Loucy (cell line): ENCODE measurements at regions not wholly inside any gene's neighbourhood (a gene's known extent, or its start where the extent isn't known, plus 50 kb on each side); places are given as distances from the start of the nearest gene placed in this dataset.

Source experiments
- H2AFZ ChIP-seq: fragments of 200-600 bp; sonication (generic); 2 replicates; pipeline ENCODE4 v1.6.0; 2016; ENCODE audit warnings: antibody characterized with exemption, mild to moderate bottlenecking, low read length, moderate library complexity
- H3F3A ChIP-seq: fragments of 200-600 bp; 2 replicates; pipeline ENCODE4 v1.6.0; 2016; ENCODE audit warnings: antibody characterized with exemption, low read depth, mild to moderate bottlenecking
- H3K27me3 ChIP-seq: fragments of 200-600 bp; sonication (generic); 2 replicates; pipeline ENCODE4 v1.6.1; 2014; ENCODE audit warnings: low read length, mild to moderate bottlenecking; ENCODE audit not compliant: insufficient read depth, poor library complexity, severe bottlenecking
- H3K36me3 ChIP-seq: fragments of 200-600 bp; sonication (generic); 2 replicates; pipeline ENCODE4 v1.6.1; 2016; ENCODE audit warnings: low read length; ENCODE audit not compliant: insufficient read depth
- H3K4me1 ChIP-seq: fragments of 200-600 bp; sonication (generic); 2 replicates; pipeline ENCODE4 v1.5.1; 2014; ENCODE audit warnings: low read length, mild to moderate bottlenecking; ENCODE audit not compliant: insufficient read depth, poor library complexity, severe bottlenecking
- H3K4me2 ChIP-seq: fragments of 200-600 bp; sonication (generic); 2 replicates; pipeline ENCODE4 v1.6.0; 2014; ENCODE audit warnings: antibody characterized with exemption, low read length, low read depth, mild to moderate bottlenecking; ENCODE audit not compliant: poor library complexity, severe bottlenecking
- H3K4me3 ChIP-seq: fragments of 200-600 bp; sonication (generic); 2 replicates; pipeline ENCODE4 v1.5.1; 2014; ENCODE audit warnings: low read length, mild to moderate bottlenecking, mixed read lengths; ENCODE audit not compliant: poor library complexity, severe bottlenecking
- H3K79me2 ChIP-seq: fragments of 200-600 bp; sonication (generic); 2 replicates; pipeline ENCODE4 v1.6.1; 2014; ENCODE audit warnings: low read length; ENCODE audit not compliant: insufficient read depth
- H3K9ac ChIP-seq: fragments of 200-600 bp; sonication (generic); 2 replicates; pipeline ENCODE4 v1.6.0; 2014; ENCODE audit warnings: mild to moderate bottlenecking, low read depth, low read length, moderate library complexity; ENCODE audit not compliant: poor library complexity, severe bottlenecking
- H3K9me2 ChIP-seq: fragments of 200-600 bp; sonication (generic); replicated peaks from 2 replicates; pipeline ENCODE4 v1.6.1; 2016; ENCODE audit warnings: low read depth, low read length, mixed read lengths
- H3K9me3 ChIP-seq: fragments of 200-600 bp; sonication (generic); 2 replicates; pipeline ENCODE4 v1.6.1; 2014; ENCODE audit warnings: mild to moderate bottlenecking, antibody characterized with exemption, low read length, low read depth; ENCODE audit not compliant: insufficient read depth
- H4K20me1 ChIP-seq: fragments of 200-600 bp; sonication (generic); 2 replicates; pipeline ENCODE4 v1.6.0; 2014; ENCODE audit warnings: antibody characterized with exemption, low read length, mild to moderate bottlenecking; ENCODE audit not compliant: insufficient read depth, poor library complexity, severe bottlenecking
- EZH2phosphoT487 ChIP-seq: fragments of 200-600 bp; IDR thresholded peaks from 2 replicates; pipeline ENCODE4 v1.6.1; 2018; ENCODE audit warnings: antibody characterized with exemption, mild to moderate bottlenecking, moderate library complexity, borderline replicate concordance
- TF ChIP-seq, protein P1 (sequence below): fragments of 200-600 bp; sonication (generic); conservative IDR thresholded peaks from 2 replicates; pipeline ENCODE4 v1.5.1; 2014; ENCODE audit warnings: mild to moderate bottlenecking, antibody characterized with exemption, low read length

DNA sequence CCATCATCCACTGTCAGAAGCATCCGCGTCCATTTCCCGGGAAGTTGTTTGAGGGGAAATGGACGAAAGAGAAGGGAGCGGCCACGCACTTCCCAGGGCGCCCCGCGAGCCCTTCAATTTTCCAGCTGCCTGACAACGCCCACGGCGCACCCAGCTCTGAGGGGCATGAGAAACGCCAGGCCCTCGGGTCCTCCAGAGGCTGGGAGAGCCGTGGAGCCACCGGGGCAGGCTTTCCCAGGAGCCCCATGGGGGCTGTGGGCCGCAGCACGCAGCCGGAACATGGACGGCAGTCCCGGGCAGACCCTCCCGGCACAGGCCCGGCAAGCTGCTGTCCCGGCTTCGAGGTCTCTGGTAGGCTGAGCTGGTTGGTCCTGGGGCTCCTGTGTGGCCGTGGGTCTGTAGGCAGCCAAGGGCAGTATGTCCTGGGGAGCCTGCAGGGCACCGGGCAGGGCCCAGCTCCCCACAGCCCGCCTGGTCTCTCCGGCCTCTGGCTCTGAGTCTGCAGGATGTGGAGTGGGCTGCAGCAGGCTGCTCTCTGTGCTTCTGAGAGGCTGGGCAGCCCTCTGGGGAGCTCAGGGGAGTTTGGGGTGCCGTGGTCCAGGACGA, 115.2 kb downstream of the FAM53A start:
- Histone ChIP-seq H3K9ac (no peak overlapping the region), H3F3A (no peaks in the 10 kb centered on the region), H3K4me2 (no peak overlapping the region), H3K36me3 (no peaks in the 10 kb centered on the region), H4K20me1 (no peaks in the 10 kb centered on the region), H3K4me1 (no peaks in the 10 kb centered on the region), H3K27me3 (no peaks in the 10 kb centered on the region), H3K79me2 (no peaks in the 10 kb centered on the region), H3K9me3 (no peaks in the 10 kb centered on the region), H3K9me2 (no peaks in the 10 kb centered on the region), H3K4me3 (no peak overlapping the region), H2AFZ (no peak overlapping the region)
- TF ChIP-seq EZH2phosphoT487, result no peak
- TF ChIP-seq, protein P1, sequence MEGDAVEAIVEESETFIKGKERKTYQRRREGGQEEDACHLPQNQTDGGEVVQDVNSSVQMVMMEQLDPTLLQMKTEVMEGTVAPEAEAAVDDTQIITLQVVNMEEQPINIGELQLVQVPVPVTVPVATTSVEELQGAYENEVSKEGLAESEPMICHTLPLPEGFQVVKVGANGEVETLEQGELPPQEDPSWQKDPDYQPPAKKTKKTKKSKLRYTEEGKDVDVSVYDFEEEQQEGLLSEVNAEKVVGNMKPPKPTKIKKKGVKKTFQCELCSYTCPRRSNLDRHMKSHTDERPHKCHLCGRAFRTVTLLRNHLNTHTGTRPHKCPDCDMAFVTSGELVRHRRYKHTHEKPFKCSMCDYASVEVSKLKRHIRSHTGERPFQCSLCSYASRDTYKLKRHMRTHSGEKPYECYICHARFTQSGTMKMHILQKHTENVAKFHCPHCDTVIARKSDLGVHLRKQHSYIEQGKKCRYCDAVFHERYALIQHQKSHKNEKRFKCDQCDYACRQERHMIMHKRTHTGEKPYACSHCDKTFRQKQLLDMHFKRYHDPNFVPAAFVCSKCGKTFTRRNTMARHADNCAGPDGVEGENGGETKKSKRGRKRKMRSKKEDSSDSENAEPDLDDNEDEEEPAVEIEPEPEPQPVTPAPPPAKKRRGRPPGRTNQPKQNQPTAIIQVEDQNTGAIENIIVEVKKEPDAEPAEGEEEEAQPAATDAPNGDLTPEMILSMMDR, result no peak

DNA sequence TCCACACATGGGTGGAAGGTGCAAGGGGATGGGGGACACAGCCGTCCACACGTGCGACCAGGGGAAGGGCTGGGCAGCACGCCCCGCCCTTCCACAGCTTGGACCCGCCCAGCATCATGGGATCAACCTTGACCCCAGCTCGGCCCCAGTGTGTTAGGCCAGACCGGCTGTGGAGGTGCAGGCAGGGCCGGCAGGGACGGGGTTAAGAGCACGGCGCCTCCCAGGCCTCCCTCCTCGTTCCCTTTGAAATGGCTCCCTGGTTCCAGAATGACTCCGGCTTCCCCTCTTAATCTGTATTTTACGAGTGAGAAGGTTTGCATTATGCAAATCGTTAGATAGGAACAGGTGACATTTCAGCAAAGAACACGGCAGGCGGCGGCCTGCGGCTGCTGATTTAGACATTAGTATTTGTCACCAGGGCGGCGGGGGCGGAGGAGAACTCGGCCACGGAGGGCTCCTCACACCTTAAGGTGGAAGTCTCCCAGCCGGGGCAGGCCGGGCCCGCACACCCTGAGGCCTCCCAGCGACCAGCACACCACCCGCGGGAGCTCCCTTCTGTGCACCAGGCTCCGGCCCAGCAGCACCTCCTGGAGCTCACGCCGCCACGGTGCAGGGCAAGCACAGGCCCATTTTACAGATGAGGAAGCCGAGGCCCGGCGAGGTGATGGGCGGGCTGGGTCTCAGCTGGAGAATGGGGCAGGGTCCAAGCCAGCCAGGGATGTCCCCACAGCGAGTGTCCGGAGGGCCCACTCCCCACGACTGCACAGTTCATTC, 116.1 kb downstream of the FAM53A start:
- Histone ChIP-seq H3K36me3 (no peaks in the 10 kb centered on the region), H3K4me2 (no peak overlapping the region), H3K4me3 (no peak overlapping the region), H3K27me3 (no peaks in the 10 kb centered on the region), H4K20me1 (no peaks in the 10 kb centered on the region), H3K9me3 (no peaks in the 10 kb centered on the region), H3K4me1 (no peaks in the 10 kb centered on the region), H3K79me2 (no peaks in the 10 kb centered on the region), H3K9me2 (no peaks in the 10 kb centered on the region), H3F3A (no peaks in the 10 kb centered on the region), H2AFZ (no peak overlapping the region), H3K9ac (no peak overlapping the region)
- TF ChIP-seq EZH2phosphoT487, result no peak

DNA sequence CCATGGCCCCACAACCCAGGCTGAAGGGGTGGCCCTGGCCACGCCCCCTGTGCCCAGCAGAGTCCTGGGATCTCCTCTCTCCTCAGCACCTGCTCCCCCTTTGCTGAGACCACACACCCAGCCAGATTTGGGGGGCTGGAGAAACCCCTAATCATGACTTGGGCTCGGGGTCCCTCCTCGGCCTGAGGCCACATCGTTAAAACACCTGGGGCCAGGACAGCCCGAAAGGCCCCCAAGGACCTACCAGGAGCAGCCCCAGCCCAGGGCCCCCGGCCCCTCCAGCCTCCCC, 116.7 kb downstream of the FAM53A start:
- Histone ChIP-seq H3F3A (no peaks in the 10 kb centered on the region), H3K27me3 (no peaks in the 10 kb centered on the region), H3K4me3 (no peak overlapping the region), H3K4me2 (no peak overlapping the region), H3K9ac (no peak overlapping the region), H3K4me1 (no peaks in the 10 kb centered on the region), H4K20me1 (no peaks in the 10 kb centered on the region), H3K36me3 (no peaks in the 10 kb centered on the region), H3K9me2 (no peaks in the 10 kb centered on the region), H3K9me3 (no peaks in the 10 kb centered on the region), H3K79me2 (no peaks in the 10 kb centered on the region), H2AFZ (no peak overlapping the region)
- TF ChIP-seq, protein P1, result no peak
- no peak for TF ChIP-seq EZH2phosphoT487
